ENCODE measurements at regions not wholly inside any gene's neighbourhood (a gene's known extent, or its start where the extent isn't known, plus 50 kb on each side); places are given as distances from the start of the nearest gene placed in this dataset.

- TF ChIP-seq POLR2A (IDR thresholded peaks at IDR 0.05) (no peak), CTCF (IDR thresholded peaks at IDR 0.05) (no peak)
Measured at GRCh38 chr4:83748711-83749110, 212.8 kb downstream of the GPAT3 start.

Measured in tibial nerve (tissue), 3 donors.